ENCODE measurements at regions not wholly inside any gene's neighbourhood (a gene's known extent, or its start where the extent isn't known, plus 50 kb on each side); places are given as distances from the start of the nearest gene placed in this dataset.

DNA sequence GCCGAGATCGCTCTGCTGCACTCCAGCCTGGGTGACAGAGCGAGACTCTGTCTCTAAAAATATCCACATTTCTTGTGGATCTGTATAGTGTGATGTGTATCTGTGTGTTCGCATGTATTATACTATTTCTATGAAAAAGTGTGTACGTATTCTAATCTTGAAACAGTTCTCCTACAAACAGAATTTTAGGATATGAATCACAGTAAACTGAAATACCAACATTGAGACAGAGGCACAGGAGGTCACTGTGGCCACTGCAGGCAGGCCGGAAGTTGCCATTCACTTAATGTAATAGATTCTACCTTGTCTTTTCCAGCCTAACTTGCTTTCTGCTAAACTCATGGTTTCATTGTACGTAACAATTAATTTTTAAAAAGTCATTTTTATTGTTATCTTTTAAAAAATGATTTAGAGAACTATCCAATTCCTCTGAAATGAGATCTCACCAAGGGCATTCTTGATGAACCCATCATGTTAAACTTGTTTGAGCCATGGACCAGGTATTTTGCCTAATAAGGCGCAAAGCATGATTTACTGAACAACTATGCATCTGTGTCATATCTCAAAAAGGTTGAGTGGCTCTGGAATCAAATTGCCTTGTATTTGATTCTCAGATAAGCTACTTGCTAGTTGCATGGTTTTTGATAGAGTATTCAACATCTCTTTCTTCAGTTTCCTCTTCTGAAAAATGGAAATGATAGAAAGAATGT lies 154.9 kb upstream of the GYPA start:
- no peak for TF ChIP-seq REST (IDR thresholded peaks at IDR 0.05; ENCODE audit: insufficient read depth in 1 of 2, low read depth in 2 of 2, low read length in 1 of 2)
- no peak for TF ChIP-seq CTCF (IDR thresholded peaks at IDR 0.05)
- TF ChIP-seq POLR2AphosphoS5 (IDR thresholded peaks at IDR 0.05; ENCODE audit: low read depth, low read length), result no peak
